SJCRH30 (cell line): ENCODE measurements at regions not wholly inside any gene's neighbourhood (a gene's known extent, or its start where the extent isn't known, plus 50 kb on each side); places are given as distances from the start of the nearest gene placed in this dataset.
"Not testable (repeated sequence)": the region's sequence is repeated elsewhere in the genome, so short reads cannot be mapped to it uniquely, and the experiment has no call there.

ENCODE experiments used
- DNase-seq, 2 experiments: peaks; one replicate each; pipeline ENCODE4 v3.0.0-alpha.2; 2015 to 2020
- H3K27ac ChIP-seq: fragments of 250-450 bp; sonication (Bioruptor Pico); 2 replicates; pipeline ENCODE4 v1.5.1; 2020; ENCODE audit warnings: mild to moderate bottlenecking, moderate library complexity
- H3K27me3 ChIP-seq: fragments of 250-450 bp; sonication (Bioruptor Pico); 2 replicates; pipeline ENCODE4 v1.5.1; 2020; ENCODE audit warnings: mild to moderate bottlenecking, moderate library complexity
- H3K36me3 ChIP-seq: fragments of 250-450 bp; sonication (Bioruptor Pico); 2 replicates; pipeline ENCODE4 v1.5.1; 2020; ENCODE audit warnings: mild to moderate bottlenecking, moderate library complexity
- H3K4me1 ChIP-seq: fragments of 250-450 bp; sonication (Bioruptor Pico); 2 replicates; pipeline ENCODE4 v1.5.1; 2020; ENCODE audit warnings: mild to moderate bottlenecking, moderate library complexity
- H3K4me3 ChIP-seq: fragments of 250-450 bp; sonication (Bioruptor Pico); 2 replicates; pipeline ENCODE4 v1.5.1; 2020; ENCODE audit warnings: mild to moderate bottlenecking, moderate library complexity
- H3K9me3 ChIP-seq: fragments of 250-450 bp; sonication (Bioruptor Pico); replicated peaks from 2 replicates; pipeline ENCODE4 v1.5.1; 2020; ENCODE audit warnings: mild to moderate bottlenecking, moderate library complexity

DNA sequence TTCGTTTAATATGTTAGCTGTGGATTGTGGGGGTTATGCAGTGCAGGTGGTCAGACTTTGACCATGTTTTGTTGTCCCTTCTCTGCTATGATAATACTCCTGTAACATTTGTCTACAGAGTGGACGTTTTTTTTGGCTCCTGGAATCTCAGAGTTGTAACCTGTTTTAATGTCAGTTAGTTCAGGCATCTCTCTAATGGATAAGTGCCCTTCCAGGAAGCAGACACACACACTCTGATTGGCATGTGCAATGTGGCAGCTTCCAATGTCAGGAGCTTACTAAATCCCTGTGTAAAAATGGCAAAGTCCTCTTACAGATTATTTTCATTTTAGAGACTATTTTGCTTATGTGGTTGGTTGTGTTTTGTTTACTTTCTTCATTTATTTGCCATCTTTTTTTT, 222.2 kb upstream of the ARPP21 start:
- 0 out of 2 replicates have a peak, but pooled peaks cover 5% of the 10 kb centered on the region for H3K4me1 ChIP-seq
- H3K27me3 ChIP-seq: no peaks in the 10 kb centered on the region
- no peaks in the 10 kb centered on the region for H3K36me3 ChIP-seq
- no peak overlapping the region for H3K4me3 ChIP-seq
- H3K9me3 ChIP-seq: no peaks in the 10 kb centered on the region
- DNase-seq: no peak
- H3K27ac ChIP-seq: no peak overlapping the region

DNA sequence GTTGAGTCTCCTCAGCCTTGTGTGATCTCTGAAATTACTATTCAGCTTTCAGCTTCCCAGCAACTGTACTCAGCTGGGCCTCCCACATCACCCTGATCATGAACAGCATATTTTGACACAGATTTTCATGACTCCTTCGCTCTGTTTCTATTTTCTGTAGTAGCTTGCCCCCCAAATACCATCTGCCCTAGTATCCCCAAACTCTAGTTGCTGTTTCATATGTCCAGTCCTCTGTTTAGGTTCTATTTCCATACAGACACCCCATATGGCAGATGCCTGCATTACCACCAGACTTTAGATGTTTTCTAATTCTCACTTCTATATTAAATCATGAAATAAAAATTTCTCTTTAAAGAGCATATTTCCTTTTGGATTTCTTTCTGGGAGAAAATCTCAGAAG, 217.2 kb upstream of the ARPP21 start:
- no peak overlapping the region for H3K27ac ChIP-seq
- H3K4me1 ChIP-seq: no peaks in the 10 kb centered on the region
- no peak for DNase-seq
- H3K4me3 ChIP-seq: no peak overlapping the region
- no peaks in the 10 kb centered on the region for H3K36me3 ChIP-seq
- no peaks in the 10 kb centered on the region for H3K9me3 ChIP-seq
- no peaks in the 10 kb centered on the region for H3K27me3 ChIP-seq

DNA sequence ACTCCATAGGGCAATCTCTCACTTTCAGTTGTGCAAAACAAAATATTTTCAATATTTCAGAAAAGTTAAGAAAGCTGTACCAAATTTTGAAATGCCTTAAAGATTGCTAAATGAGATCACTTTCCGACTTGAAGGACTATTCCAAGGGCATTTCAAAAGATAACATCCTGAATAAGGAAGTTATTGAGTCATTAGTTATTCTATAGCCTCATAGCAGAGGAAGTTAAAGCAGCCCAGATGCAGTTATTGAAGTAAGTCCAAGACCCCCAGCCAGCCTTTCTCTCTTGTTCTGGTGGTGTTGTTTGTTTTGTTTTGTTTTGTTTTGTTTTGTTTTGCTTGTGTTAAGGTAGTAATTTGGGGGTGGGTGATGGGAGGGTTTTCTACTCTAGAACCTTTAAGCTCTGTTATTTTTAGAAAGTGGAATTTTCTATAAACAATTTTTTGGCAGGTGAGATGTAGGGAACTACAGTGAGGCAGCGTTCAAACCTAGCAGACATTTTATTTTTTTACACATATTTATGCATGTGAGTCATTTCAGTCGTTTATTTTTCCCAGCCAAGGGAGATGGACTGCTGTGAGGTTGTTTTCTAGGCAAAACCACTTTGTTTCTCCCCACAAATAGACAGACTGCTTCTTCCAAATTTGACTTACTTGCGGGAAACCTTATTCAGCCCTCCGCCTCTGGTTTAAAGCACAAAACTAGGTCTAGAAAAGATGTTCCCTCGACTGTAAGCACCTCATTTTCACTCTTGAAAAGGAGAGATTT, 216.3 kb upstream of the ARPP21 start:
- H3K27ac ChIP-seq: no peak overlapping the region
- no peak overlapping the region for H3K4me3 ChIP-seq

DNA sequence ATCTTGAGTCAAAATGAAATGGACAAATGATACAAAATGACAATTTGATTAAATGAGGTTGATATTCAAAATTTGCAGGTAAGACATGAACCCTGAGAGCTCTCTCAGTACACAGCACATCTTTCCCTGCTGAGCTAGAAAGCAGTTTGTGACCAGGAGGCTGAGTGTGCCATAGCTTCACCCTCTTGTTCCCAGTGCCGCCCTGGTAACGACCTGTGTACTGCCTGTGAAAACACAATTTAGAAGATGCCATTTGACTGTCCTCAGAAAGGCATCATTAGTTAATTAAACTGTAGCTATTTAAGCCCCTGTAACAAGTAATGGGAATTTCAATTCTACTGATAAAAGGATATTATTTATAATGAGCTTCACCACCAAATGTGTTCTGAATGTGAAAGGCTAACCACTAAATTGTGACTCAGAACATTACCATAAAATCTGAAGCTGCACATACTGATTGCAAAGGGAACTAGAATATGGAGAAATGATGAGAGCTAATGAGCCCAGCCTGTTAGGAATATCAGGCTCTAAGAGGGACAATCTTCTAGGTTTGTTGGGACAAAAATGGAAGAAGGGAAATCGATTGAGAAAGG, 212.9 kb upstream of the ARPP21 start:
- H3K36me3 ChIP-seq: no peaks in the 10 kb centered on the region
- H3K9me3 ChIP-seq: no peaks in the 10 kb centered on the region
- H3K4me3 ChIP-seq: no peak overlapping the region
- H3K27me3 ChIP-seq: no peaks in the 10 kb centered on the region
- H3K4me1 ChIP-seq: no peaks in the 10 kb centered on the region
- no peak overlapping the region for H3K27ac ChIP-seq
- no peak for DNase-seq

More for the DNA sequence above, 216.3 kb upstream of the ARPP21 start:
- Histone ChIP-seq H3K36me3 (no peaks in the 10 kb centered on the region), H3K4me1 (no peaks in the 10 kb centered on the region), H3K9me3 (no peaks in the 10 kb centered on the region), H3K27me3 (no peaks in the 10 kb centered on the region)
- DNase-seq: no peak

DNA sequence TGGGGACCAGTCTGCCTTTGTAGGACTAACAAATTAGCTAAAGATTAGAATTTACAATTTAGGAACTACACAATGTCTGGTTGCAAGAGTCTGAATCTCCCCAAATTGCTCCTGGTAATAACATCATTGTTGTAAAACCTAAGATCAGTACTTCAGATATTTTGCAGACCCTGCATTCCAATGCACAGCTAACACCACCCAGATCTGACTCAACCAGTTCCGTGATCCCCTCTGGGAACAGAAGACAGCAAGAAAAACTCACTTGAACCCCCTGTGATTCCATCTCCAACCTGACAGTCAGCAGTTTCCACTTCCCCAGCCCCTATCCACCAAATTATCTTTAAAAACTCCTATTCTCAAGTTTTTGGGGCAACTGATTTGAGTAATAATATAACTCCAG, 201.9 kb upstream of the ARPP21 start:
- no peak for DNase-seq
- H3K36me3 ChIP-seq: no peaks in the 10 kb centered on the region
- H3K27ac ChIP-seq: no peak overlapping the region
- no peak overlapping the region for H3K4me3 ChIP-seq
- H3K4me1 ChIP-seq: no peaks in the 10 kb centered on the region
- H3K27me3 ChIP-seq: no peaks in the 10 kb centered on the region
- H3K9me3 ChIP-seq: no peaks in the 10 kb centered on the region

DNA sequence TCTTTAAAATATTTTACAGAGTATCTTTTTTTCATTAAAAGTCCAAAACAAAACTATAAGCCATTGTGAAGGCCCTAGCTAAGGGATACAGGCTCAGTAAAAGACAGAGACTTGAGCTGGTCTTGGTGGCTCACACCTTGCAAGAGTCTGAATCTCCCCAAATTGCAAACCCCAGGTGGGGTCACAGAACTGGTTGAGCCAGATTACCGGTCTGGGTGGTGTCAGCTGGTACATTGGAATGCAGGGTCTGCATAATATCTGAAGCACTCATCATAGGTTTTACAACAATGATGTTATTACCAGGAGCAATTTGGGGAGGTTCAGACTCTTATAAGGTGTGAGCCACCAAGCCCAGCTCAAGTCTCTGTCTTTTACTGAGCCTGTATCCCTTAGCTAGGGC, 201.2 kb upstream of the ARPP21 start:
- H3K36me3 ChIP-seq: no peaks in the 10 kb centered on the region
- no peak overlapping the region for H3K4me3 ChIP-seq
- H3K4me1 ChIP-seq: no peaks in the 10 kb centered on the region
- no peak overlapping the region for H3K27ac ChIP-seq
- no peaks in the 10 kb centered on the region for H3K9me3 ChIP-seq
- no peak for DNase-seq
- no peaks in the 10 kb centered on the region for H3K27me3 ChIP-seq

DNA sequence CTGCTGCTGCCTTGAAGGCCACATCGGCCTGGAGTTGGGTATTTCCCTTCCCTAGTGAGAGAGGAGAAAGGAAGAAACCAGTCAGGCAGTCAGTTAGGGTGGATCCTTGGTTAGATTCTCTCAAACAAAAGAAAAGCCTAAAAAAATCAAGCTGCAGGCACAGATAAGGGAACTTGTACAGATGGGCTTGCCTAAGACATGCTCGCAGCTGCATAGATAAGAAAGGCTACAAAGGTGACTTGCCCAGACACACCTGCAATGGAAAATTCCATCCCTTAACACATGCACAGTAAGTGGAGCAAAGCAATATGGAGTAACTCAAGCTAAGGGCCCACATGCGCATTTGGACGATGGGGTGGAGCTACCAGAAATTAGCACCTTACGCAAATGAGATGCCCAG, 199.7 kb upstream of the ARPP21 start:
- no peaks in the 10 kb centered on the region for H3K9me3 ChIP-seq
- H3K4me1 ChIP-seq: no peaks in the 10 kb centered on the region
- H3K27ac ChIP-seq: no peak overlapping the region
- H3K4me3 ChIP-seq: no peak overlapping the region
- DNase-seq: no peak
- no peaks in the 10 kb centered on the region for H3K27me3 ChIP-seq
- H3K36me3 ChIP-seq: no peaks in the 10 kb centered on the region

DNA sequence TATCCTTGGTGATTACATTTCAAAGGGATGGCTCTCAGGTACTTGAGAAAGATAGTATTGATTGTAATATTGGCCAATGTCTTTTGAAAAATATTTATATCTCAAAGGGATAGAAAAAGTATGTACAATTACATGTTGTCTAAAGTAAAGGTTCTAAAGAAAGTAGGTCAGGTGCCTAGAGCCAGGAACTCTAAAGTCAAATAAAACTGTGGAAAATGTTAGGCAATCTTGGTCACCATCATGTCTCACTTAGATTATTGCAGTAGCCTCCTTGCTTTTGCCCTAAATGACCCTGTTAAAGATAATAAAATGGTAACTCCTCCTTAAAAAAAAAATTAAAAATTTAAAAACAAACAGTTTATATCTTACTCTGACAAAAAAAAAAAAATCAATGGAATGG, 198.5 kb upstream of the ARPP21 start:
- no peak overlapping the region for H3K27ac ChIP-seq
- H3K9me3 ChIP-seq: no peaks in the 10 kb centered on the region
- H3K36me3 ChIP-seq: no peaks in the 10 kb centered on the region
- H3K4me1 ChIP-seq: no peaks in the 10 kb centered on the region
- no peaks in the 10 kb centered on the region for H3K27me3 ChIP-seq
- no peak overlapping the region for H3K4me3 ChIP-seq
- no peak for DNase-seq

DNA sequence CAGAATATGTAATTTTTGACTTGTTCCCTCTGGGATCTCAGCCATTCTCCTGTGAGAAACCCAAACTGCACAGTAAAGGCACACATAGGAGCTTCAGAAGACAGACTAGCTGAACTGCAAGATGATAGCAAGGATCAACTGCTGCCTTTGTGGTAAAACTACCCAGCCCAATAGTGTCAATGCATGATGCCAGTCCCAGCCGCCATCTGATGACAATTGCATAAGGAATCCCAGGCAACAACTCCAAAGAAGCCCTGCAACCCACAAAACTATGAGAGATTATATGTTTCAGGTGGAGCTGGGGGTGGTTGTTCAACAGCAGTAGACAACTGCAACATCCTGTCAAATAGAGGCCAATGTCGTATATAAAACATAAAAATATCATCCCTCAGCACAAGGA, 192.4 kb upstream of the ARPP21 start:
- H3K27ac ChIP-seq: no peak overlapping the region
- no peaks in the 10 kb centered on the region for H3K9me3 ChIP-seq
- H3K4me1 ChIP-seq: no peaks in the 10 kb centered on the region
- no peaks in the 10 kb centered on the region for H3K36me3 ChIP-seq
- H3K4me3 ChIP-seq: no peak overlapping the region
- no peaks in the 10 kb centered on the region for H3K27me3 ChIP-seq
- peak in 1 of 2 experiments; percentile 1 for DNase-seq

DNA sequence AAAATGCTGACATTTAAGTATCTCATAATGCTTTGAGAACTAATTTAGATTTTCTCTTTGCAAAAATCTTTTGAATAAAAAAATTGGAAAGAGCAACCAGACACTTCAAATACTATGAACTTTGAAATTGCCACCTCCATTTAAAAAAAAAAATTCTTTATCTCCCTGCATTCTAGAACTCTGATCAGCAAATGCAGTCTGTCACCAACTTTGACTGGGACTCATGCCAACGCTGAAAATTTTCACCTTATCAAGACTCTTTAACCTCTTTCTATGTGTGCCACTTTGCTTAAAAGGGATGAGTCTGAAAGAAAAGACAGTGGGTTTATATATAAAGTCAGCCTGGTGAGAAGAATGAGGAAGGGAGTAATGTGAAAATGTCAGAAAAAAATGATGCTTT, 191.2 kb upstream of the ARPP21 start:
- DNase-seq: peak in 1 of 2 experiments; percentile 1
- H3K36me3 ChIP-seq: no peaks in the 10 kb centered on the region

DNA sequence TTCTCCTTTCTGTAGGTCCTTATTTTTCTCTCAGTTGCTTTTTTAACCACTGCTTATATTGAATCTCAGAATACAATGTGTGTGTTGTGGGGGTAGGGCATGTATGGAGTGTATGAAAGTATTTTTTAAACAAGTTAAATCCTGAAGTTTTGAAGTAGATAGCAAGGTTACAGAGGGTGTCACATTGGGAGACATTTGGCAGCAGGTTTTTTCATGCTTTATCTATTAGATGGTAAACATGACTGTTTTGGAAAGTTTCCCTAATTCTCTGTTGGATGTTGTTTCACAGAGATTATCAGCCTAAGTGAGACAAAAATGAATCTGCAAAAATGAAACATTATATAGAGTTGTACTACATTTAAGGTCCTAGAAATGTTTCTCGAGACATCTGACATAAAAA, 190.6 kb upstream of the ARPP21 start:
- H3K27ac ChIP-seq: no peak overlapping the region

More for the DNA sequence above, 191.2 kb upstream of the ARPP21 start:
- Histone ChIP-seq H3K27me3 (no peaks in the 10 kb centered on the region), H3K27ac (no peak overlapping the region), H3K4me1 (no peaks in the 10 kb centered on the region), H3K4me3 (no peak overlapping the region), H3K9me3 (no peaks in the 10 kb centered on the region)

DNA sequence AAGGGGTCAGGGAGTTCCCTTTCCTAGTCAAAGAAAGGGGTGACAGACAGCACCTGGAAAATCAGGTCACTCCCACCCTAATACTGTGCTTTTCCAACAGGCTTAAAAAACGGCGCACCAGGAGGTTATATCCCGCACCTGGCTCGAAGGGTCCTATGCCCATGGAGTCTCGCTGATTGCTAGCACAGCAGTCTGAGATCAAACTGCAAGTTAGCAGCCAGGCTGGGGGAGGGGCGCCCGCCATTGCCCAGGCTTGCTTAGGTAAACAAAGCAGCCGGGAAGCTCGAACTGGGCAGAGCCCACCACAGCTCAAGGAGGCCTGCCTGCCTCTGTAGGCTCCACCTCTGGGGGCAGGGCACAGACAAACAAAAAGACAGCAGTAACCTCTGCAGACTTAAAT, 184.5 kb upstream of the ARPP21 start:
- H3K4me1 ChIP-seq, H3K36me3 ChIP-seq, DNase-seq, H3K27ac ChIP-seq, H3K4me3 ChIP-seq, H3K27me3 ChIP-seq, H3K9me3 ChIP-seq: not testable (repeated sequence)

More for the DNA sequence above, 190.6 kb upstream of the ARPP21 start:
- Histone ChIP-seq H3K4me1 (no peaks in the 10 kb centered on the region), H3K9me3 (no peaks in the 10 kb centered on the region), H3K4me3 (no peak overlapping the region), H3K27me3 (no peaks in the 10 kb centered on the region), H3K36me3 (no peaks in the 10 kb centered on the region)
- peak in 1 of 2 experiments; percentile 6 for DNase-seq

DNA sequence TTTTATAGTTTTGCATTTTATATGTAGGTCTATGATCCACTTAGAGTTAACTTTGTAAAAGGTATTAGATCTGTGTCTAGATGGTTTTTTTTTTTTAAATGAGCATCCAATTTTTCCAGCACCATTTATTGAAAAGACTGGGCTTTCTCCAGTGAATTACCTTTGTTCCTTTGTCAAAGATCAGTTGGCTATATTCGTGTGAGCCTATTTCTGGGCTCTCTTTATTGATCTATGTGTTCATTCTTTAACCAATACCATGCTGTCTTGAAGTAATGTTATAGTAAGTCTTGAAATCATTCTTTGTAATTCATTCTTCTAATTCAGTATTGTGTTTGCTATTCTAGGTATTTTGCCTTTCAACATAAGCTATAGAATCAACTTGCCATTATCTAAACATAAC, 165.4 kb upstream of the ARPP21 start:
- H3K27ac ChIP-seq: no peak overlapping the region
- no peak for DNase-seq
- no peaks in the 10 kb centered on the region for H3K4me1 ChIP-seq
- no peak overlapping the region for H3K4me3 ChIP-seq
- no peaks in the 10 kb centered on the region for H3K27me3 ChIP-seq
- no peaks in the 10 kb centered on the region for H3K36me3 ChIP-seq
- H3K9me3 ChIP-seq: no peaks in the 10 kb centered on the region

DNA sequence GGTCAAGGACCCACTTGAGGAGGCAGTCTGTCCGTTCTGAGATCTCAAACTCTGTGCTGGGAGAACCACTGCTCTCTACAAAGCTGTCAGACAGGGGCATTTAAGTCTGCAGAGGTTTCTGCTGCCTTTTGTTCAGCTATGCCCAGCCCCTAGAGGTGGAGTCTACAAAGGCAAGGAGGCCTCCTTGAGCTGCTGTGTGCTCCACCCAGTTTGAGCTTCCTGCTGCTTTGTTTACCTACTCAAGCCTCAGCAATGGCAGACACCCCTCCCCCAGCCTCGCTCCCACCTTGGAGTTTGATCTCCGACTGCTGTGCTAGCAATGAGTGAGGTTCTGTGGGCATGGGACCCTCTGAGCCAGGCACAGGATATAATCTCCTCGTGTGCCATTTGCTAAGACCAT, 156.8 kb upstream of the ARPP21 start:
- H3K27me3 ChIP-seq, H3K9me3 ChIP-seq, H3K4me1 ChIP-seq, H3K36me3 ChIP-seq, H3K4me3 ChIP-seq, H3K27ac ChIP-seq, DNase-seq: not testable (repeated sequence)

DNA sequence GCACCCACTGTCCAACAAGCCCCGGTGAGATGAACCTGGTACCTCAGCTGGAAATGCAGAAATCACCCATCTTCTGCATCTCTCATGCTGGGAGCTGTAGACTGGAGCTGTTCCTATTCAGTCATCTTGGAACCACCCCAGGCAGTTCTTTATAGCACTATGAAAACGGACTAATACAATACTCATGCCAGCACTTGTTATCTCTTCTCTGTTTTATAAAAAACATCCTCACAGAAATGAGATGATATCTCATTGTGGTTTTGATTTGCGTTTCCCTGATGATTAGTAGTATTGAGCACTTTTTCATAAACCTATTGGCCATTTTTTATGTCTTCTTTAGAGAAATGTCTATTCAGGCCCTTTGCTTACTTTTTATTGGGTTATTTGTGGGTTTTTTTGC, 156.2 kb upstream of the ARPP21 start:
- DNase-seq: no peak
- Histone ChIP-seq H3K9me3 (no peaks in the 10 kb centered on the region), H3K36me3 (no peaks in the 10 kb centered on the region), H3K27me3 (no peaks in the 10 kb centered on the region), H3K27ac (no peak overlapping the region), H3K4me3 (no peak overlapping the region), H3K4me1 (no peaks in the 10 kb centered on the region)
